Ascending aorta (tissue), 2 donors: ENCODE measurements at regions not wholly inside any gene's neighbourhood (a gene's known extent, or its start where the extent isn't known, plus 50 kb on each side); places are given as distances from the start of the nearest gene placed in this dataset.

Experiments used
- DNase-seq, 2 donors: peaks; one replicate each; pipeline ENCODE4 v3.0.0-alpha.2; 2019; ENCODE audit warnings: low spot score in 2 of 2
- H3K27ac ChIP-seq, 2 donors: fragments of 200-600 bp; sonication (generic); one replicate each; pipeline ENCODE4 v1.5.1; 2016 to 2017; ENCODE audit warnings: mild to moderate bottlenecking in 1 of 2
- H3K27me3 ChIP-seq: fragments of 200-600 bp; sonication (generic); one replicate; pipeline ENCODE4 v1.5.1; 2017
- H3K36me3 ChIP-seq, 2 donors: fragments of 200-600 bp; sonication (generic); one replicate each; pipeline ENCODE4 v1.5.1; 2016
- H3K4me1 ChIP-seq, 2 donors: fragments of 200-600 bp; sonication (generic); one replicate each; pipeline ENCODE4 v1.5.1; 2016 to 2017; ENCODE audit warnings: mild to moderate bottlenecking in 1 of 2
- H3K4me3 ChIP-seq, 2 donors: fragments of 200-600 bp; sonication (generic); one replicate each; pipeline ENCODE4 v1.5.1; 2016 to 2017; ENCODE audit warnings: mild to moderate bottlenecking in 1 of 2
- H3K9me3 ChIP-seq, 2 donors: fragments of 200-600 bp; sonication (generic); one replicate each; pipeline ENCODE4 v1.5.1; 2016
- CTCF ChIP-seq, 3 experiments: fragments of 200-600 bp in 2 of 3; fragments of 450-650 bp in 1 of 3; sonication (generic) in 2 of 3; IDR thresholded peaks; one replicate each; pipeline ENCODE4 v1.5.1; 2016 to 2019; ENCODE audit warnings: antibody characterized with exemption in 3 of 3, mild to moderate bottlenecking in 1 of 3, moderate library complexity in 1 of 3
- intact Hi-C: fragments of 100-400 bp; cut with DNase I; formaldehyde crosslinking; loops from one replicate; pipeline ENCODE4 v1.15.1; 2023

DNA sequence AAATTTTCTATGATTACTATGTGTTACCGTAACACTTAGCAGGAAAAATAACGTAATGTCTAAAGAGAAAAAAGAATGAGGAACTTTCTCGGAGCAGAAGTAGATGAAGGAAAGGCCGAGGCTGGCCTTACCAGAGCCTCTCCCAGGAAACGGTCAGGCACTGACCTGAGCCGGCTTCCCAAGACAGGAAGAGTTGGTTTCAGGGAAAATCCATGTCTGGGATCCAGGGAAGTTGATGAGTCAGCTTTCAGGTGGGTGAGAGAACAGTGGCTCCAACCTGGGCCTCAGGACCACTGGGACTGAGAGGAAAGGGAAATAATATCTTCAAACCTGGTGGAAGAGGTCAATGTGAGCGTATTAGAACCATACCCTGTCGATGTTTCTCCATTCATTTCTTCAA is 93.3 kb upstream of the UBL3 start:
- no peak for TF ChIP-seq CTCF (IDR thresholded peaks at IDR 0.05)
- Histone ChIP-seq H3K9me3 (no peaks in the 10 kb centered on the region), H3K27me3 (no peaks in the 10 kb centered on the region), H3K4me1 (no peaks in the 10 kb centered on the region), H3K27ac (no peak overlapping the region), H3K36me3 (no peaks in the 10 kb centered on the region), H3K4me3 (no peak overlapping the region)
- intact Hi-C loops: no loop called here
- DNase-seq: peak in 1 of 2 donors; percentile 52

GRCh38 chr13:29943273-29943672 is 92.9 kb upstream of the UBL3 start:
- DNase-seq: no peak
- Histone ChIP-seq H3K9me3 (no peaks in the 10 kb centered on the region), H3K36me3 (no peaks in the 10 kb centered on the region), H3K27me3 (no peaks in the 10 kb centered on the region), H3K27ac (no peak overlapping the region), H3K4me3 (no peak overlapping the region), H3K4me1 (no peaks in the 10 kb centered on the region)
- intact Hi-C loops: no loop called here
- TF ChIP-seq CTCF (IDR thresholded peaks at IDR 0.05): no peak

DNA sequence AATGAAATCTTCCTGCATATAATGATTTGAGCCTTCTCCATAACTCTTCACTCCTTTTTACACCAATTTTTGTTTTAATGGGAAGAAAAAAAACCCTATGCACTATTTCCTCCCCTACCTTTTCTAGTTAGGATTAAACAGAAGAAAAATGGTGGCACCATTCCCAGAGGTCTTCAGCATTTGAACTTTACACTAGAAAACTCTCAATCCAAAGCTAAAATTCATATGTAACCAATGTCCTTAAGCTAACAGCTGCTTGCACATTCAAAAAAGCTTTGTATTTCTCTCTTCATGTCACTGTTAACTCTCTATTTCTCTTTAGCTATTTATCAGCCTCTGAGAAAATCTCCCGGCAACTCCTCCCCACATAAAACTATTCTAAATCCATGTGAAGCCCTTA is 90.3 kb upstream of the UBL3 start:
- Histone ChIP-seq H3K9me3 (no peaks in the 10 kb centered on the region), H3K36me3 (no peaks in the 10 kb centered on the region), H3K4me3 (no peak overlapping the region), H3K4me1 (no peaks in the 10 kb centered on the region), H3K27ac (no peak overlapping the region), H3K27me3 (no peaks in the 10 kb centered on the region)
- intact Hi-C loops: no loop called here
- no peak for DNase-seq
- no peak for TF ChIP-seq CTCF (IDR thresholded peaks at IDR 0.05)

DNA sequence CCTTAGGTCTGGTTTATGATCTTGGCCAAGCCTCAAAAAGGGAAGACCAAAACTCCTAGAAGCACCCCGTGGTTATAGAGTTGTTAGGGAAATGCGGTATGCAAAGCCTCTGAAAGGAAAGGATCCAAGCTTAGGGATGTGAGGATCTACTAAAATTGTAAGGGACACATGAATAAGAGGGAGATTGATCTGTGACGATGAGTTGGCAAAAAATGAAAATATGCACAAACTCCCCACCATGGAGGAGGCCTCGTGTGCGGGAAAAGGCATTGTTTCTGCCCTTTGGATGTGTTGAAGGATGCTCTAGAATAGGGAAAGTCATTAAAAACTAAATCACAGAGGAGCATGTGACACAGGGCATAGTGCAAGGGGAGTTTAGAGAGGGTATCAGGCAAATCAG is 88.7 kb upstream of the UBL3 start:
- intact Hi-C loops: no loop called here

DNA sequence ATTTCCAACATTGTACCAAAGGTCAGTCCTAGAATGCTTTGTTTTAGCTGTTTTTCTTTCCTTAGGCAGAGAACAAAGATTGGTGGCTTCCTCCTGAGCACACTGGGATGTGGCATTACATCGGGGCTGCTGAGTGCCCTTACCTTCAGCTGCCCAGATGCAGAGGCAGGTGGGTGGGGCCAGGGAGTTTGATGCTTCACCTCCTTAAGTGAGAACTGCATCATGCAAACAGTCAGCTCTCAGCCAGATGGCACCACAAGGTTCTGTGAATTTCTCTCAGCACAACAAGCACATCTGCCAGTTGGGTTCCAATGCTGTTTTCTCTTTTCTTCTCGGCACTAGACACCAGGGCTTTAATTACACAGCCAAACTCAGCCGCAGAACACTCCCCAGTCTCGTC is 87.4 kb upstream of the UBL3 start:
- Histone ChIP-seq H3K4me1 (no peaks in the 10 kb centered on the region), H3K27ac (no peak overlapping the region), H3K27me3 (no peaks in the 10 kb centered on the region), H3K4me3 (no peak overlapping the region), H3K36me3 (no peaks in the 10 kb centered on the region), H3K9me3 (no peaks in the 10 kb centered on the region)
- TF ChIP-seq CTCF (IDR thresholded peaks at IDR 0.05): no peak
- intact Hi-C loops: no loop called here
- DNase-seq: no peak

More for the DNA sequence above, 88.7 kb upstream of the UBL3 start:
- no peaks in the 10 kb centered on the region for H3K9me3 ChIP-seq
- no peaks in the 10 kb centered on the region for H3K36me3 ChIP-seq
- no peak overlapping the region for H3K4me3 ChIP-seq
- H3K27ac ChIP-seq: no peak overlapping the region
- no peaks in the 10 kb centered on the region for H3K4me1 ChIP-seq
- no peaks in the 10 kb centered on the region for H3K27me3 ChIP-seq
- DNase-seq: no peak
- TF ChIP-seq CTCF (IDR thresholded peaks at IDR 0.05): no peak

- Histone ChIP-seq H3K4me1 (no peaks in the 10 kb centered on the region), H3K36me3 (no peaks in the 10 kb centered on the region), H3K4me3 (no peak overlapping the region), H3K27ac (no peak overlapping the region), H3K27me3 (no peaks in the 10 kb centered on the region), H3K9me3 (no peaks in the 10 kb centered on the region)
- no peak for DNase-seq
- intact Hi-C loops: no loop called here
- TF ChIP-seq CTCF (IDR thresholded peaks at IDR 0.05): no peak
These were observed 87.0 kb upstream of the UBL3 start for GRCh38 chr13:29937379-29937778.
